ENCODE measurements at regions not wholly inside any gene's neighbourhood (a gene's known extent, or its start where the extent isn't known, plus 50 kb on each side); places are given as distances from the start of the nearest gene placed in this dataset.
"Not testable (repeated sequence)": the region's sequence is repeated elsewhere in the genome, so short reads cannot be mapped to it uniquely, and the experiment has no call there.

DNA sequence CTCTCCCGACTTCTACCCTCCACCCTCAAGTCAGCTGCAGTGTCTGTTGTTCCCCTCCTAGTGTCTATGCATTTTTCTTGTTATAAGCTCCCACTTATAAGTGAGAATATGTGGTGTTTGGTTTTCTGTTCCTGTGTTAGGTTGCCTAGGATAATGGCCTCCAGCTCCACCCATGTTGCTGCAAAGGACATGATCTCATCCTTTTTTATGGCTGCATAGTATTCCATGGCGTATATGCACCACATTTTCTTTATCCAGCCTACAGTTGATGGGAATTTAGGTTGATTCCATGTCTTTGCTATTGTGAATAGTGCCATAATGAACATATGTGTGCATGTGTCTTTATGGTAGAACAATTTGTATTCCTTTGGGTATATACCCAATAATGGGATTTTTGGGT is 80.7 kb downstream of the SPTSSA start:
- not testable (repeated sequence) for DNase-seq

DNA sequence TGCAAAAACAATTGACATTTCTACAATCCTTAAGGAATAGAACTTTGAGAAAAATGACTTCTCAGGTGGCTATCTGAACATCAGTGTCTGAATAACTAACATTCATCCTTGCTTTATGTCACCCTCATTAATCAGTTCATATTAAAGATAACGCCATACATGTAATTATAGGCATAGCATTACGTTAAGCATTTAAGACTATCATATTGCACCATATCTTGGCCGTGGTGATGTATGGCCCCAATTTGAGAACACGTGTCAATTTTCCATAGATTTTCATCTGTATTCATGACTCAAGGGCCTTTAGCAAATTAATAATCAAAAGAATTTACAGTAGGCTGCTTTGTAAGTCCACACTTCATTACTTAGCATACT is 81.6 kb downstream of the SPTSSA start:
- no peak for DNase-seq

DNA sequence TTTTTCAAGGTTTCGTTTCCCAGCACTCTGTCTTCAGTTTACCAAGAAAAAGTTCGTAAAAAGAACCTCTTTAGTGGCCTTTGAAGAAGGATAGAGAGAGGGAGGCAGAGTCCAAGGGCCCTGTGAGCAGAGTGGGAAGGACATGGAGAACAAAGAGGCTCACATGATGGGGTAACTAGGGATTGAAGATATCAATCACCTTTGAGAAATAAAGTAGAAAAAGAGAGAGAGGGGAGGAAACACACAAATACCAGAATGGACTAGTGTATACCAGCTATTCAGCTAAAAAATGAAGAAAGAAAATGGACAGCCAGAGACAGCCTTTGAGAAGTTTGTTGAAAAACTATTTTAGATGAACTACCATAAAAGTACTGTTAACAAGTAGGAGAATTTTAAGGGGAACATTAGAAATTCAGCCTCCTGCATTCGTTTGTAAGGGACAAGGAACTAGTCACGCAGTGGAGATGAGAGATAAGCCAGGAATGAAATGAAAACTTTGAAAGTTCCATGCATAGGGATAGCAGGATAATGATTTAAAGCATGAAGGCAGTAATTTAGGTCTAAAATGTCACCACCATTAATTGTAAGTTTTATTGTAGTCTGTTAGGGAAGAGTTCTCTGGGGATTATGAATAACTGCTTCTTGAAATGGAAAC is 82.1 kb downstream of the SPTSSA start:
- DNase-seq: no peak

DNA sequence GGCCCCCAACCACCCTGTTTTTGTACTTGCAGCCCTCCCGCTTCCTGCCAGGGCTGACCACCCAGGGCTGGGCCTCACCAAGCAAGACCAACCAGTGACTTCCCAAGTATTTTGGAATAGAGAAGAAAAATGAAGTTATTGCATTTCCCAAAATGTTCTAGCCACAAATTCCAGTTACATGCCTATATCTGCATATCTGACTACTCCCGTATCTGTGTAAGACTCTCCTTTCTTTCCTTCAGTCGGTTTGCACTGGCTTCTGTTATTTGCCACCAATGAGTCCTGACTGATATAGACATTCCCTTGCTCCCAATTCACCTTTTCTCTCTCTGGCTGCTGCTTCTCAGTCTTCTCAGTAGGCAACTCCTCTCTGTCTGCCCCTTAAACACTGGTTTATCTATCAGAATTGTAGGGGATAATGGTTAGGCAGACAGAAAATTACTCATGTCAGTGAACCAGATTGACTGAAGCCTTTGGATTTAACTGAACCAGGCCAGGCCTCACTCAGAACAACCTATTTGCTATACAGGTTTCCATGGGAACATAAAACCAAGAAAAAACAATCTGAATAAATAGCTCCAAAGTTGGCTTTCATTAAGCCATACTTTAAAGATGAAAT is 85.3 kb downstream of the SPTSSA start:
- no peak for DNase-seq

DNA sequence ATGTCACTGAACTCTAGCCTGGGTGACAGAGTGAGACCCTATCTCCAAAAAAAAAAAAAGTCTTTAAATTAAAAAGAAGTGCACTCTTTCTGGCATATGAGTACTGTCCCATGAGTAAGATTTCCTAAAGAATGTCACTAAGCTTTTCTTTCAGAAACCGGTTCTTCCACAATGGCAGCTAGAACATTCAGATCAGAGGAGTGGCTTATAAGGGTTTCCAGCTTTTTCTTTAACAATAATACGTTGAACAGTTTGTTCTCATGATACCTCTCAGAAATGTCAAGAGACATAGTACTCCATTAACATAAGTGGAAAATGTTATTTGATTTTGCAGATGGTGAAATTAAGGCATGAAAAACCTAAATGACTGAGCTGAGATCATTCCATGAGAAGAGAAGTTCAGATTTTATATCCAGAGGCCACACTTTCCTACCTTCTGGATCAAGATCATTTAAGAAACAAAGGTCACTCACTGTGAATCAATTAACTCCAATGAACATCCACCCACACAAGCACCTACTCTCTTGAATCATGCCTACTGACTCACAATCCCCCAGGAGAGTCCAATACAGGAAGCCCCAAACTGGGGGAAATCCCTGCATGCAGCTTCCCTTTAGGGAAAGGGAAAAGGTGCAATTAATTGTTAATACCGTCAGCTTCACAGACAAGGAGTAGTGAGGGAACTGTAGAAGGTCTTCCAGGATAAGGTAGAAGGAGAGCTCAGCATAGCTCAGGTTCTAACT is 86.9 kb downstream of the SPTSSA start:
- no peak for DNase-seq

DNA sequence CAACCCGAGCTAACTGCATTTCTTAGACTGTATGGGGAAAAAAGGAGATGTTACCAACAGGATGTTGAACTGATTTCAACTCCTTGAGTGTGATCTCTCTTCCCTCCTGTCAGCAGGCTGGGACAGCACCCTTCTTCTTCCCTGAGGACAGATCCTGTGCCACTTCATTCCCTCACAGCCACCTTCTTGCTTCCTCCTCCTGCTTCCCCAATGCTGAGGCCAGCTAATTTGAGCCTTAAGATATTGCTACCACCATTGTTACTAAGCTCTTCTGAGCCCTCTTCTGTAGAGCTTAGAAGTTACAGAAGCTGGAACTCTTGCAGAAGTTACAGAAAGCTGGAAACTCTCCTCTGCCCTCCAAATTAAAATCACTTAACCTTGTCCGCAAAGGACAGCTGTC is 88.8 kb downstream of the SPTSSA start:
- no peak for DNase-seq

DNA sequence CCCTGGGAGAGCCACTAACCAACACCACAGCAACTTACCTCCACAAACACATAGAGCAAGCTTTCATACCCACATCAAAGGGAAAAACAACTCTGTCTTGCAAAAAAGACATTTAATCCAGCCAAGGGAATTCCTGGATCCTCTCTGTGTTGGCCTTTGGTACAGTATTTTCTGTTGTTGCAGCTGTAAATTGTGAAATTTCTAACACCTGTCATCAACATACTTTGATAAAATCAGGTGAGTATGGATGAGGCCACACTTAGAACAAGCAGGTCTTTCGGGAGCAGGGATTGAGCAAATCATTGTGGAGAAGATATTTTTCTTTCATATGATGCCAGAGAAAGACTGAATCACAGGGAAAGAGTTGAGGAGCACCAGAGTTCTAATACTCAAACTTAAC is 89.3 kb downstream of the SPTSSA start:
- no peak for DNase-seq

DNA sequence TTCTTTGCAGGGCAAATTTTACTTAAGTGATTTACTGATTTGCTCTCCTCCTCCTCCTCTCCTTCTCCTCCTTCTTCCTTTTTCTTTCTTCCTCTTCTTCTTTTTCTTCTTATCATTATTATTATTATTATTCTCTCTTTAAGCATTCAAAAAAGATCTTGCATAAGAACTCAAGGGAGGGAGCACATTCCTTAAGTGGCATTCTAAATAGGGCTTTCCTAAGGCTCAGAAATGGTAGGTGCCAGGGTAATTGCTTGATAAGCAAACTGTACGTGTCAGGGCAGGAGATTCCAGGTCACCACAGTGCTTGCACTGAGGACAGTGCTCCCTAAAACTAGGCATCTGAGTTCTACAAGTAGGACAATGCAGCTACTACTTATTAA is 92.4 kb downstream of the SPTSSA start:
- DNase-seq: no peak

DNA sequence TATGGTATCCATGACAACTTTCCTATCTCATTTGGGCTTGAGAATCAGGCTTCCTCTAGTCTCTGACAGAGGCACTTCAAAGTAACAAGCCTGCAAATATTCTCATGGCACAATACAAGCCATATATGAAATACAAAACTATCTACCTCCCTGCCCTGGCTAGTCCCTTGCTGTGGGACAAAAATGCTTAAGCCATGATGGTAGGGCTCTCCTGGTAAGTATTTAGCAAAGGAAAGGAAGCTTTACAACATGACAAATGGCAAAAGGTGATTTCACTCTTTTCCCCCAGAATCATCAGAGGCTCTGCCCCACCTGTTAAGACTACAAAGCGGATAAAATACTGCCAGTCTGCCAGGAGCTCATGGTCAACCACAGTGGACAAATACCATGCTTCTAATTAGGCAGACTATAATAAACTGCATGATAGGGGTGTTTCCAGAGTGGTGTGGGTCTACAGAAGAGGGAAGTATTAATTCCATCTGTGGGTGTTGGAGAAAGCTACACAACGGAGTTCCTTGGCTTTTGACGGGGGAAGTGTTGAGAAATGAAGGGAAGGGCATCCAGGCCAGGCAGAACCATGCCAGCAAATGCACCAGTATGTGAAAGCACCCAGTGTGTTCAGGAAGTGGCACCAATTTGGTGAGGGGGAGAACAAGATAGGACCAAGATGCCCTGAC is 92.9 kb downstream of the SPTSSA start:
- no peak for DNase-seq

DNA sequence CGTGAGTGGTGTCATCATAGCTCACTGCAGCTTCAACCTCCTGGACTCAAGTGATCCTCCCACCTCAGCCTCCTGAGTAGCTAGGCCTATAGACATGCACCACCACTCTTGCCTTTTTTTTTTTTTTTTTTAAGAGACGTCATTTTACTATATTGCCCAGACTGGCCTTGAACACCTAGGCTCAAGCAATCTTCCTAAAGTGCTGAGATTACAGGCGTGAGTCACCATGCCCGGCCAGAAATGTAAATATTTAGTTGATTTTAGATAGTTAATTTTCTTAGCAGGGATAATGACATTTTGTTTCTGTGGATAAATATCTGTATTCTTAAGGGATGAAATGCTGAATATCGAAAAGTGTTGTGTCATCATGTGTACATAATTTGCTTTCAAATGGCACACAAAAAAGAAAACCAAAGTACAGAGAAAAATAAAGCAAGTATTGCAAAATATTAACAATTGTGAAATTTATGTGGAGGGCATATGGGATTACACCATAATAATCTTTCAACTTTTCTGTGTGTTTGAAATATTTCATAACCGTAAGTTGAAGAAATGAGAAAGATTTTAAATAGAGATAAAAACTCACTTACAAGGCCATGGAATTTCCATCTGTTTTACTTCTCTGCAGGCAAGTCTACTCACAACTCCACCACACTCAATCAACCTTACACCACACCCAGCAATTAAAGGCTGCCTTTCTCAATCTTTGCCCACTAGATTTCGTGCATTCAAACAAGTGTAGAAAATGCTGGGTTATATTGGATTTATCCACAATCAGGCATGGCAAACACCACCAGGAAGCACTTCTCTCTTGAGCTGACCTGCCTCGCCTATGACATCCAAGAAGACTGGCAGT is 93.7 kb downstream of the SPTSSA start:
- DNase-seq: no peak

DNA sequence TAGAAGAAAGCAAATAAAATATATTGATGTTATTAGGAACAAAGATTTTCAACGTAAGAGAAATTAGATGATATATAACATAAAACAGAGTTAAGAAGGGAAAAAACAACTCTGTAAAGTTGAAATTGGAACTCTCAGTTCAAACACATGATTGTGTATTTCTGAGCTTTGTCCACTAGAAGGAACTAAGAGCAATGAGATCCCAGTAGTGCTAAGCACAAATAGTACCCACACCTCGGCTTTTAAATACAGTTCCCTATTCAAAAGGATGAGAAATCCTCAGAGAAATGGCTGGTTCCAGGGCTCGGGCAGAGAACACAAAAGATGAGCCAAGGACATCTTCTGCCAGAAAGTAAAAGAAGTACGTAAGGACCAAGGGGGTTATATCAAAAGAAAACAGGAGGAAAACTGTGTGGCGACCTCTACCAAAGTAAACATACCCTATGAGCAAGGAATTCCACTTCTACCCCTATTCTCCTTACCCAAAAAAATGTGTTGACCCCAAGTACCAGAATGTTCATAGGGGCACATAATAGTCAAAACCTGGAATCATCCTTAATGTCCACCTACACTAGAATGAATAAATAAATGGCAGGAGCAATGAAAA is 96.6 kb downstream of the SPTSSA start:
- DNase-seq: no peak

DNA sequence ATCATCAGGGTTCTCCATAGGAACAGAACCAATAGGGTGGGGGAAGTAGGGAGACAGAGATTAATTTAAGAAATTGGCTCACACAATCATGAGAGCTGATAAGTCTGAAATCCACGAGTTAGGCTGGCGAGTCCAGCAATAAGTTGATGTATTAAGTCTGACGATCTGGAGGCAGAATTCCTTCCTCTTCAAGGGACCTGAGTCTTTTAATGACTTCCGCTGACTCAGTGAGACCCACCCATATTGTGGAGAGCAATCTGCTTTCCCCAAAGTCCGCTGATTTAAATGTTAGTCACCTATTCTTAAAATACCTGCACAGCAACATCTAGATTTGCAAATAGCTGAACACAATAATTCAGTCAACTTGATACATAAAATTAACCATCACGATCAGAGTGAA is 97.8 kb downstream of the SPTSSA start:
- no peak for DNase-seq

DNA sequence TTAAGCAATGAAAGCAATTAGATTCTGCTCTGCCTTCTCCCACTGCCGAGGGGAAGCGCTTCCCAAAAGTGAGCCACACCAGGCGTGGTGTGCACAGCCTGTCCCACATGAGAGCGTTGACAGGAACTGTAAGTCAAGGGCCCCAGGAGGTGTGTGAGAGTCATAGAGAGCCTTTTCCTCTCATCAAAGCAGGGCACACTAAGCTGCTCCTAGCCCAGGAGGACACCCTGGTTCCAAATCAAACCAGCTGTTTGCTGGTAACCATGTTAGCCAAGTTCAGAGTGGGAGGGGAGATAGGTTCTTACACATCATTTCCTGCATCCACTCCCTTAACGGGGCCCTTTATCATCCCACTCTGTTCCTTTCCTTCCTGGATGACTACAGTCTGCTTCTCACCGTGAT is 98.3 kb downstream of the SPTSSA start:
- DNase-seq: no peak

DNA sequence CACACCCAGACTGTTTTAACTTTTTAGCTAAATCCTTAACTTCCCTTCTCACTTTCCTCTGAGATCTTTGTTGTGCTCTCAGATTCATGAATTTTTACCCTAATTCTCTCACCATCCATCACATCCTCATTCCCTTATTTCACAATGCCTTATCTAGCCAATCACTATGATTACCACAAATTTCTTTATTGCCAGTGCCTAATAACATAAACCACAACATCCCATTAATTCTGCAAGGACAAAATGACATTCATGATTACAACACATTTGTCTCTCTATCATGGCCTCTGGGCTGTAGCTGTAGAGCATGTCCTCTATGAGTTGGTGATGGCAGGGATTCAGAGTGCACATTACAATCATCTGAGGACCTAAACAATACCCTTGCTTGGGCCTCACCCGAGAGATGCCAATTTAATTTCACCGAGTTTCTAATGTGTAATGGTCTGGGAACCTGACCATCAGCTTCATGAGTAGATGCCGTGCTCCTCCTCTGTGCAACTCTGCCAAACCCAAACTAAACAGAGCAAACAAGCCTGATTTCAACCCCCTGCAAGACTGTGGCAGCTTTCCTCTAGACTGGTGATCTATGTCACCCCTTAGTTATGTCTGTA is 99.3 kb downstream of the SPTSSA start:
- no peak for DNase-seq

DNA sequence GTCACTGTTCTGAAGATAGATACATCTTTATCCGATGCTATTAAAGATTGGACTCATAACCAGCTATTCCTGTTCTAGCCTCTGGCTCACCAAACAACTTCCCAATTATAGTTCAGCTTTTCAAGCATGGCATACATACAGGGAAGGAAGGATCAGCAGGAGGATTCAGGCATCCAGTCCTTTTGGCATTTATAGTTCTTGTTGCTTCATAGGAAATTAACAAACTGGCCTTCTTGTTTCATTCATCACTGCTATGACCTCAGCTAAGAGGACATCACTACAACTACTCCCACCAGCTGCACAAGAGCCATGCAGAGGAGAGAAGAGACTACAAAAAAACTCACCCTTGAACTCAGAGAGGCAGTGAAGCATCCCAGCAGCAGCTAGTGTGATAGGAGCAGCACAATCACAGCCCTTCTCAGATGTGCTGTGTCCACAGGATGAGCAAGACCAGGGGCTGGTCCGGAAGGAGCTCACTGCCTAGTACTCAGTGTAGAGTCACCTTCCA is 100.5 kb downstream of the SPTSSA start:
- no peak for DNase-seq

DNA sequence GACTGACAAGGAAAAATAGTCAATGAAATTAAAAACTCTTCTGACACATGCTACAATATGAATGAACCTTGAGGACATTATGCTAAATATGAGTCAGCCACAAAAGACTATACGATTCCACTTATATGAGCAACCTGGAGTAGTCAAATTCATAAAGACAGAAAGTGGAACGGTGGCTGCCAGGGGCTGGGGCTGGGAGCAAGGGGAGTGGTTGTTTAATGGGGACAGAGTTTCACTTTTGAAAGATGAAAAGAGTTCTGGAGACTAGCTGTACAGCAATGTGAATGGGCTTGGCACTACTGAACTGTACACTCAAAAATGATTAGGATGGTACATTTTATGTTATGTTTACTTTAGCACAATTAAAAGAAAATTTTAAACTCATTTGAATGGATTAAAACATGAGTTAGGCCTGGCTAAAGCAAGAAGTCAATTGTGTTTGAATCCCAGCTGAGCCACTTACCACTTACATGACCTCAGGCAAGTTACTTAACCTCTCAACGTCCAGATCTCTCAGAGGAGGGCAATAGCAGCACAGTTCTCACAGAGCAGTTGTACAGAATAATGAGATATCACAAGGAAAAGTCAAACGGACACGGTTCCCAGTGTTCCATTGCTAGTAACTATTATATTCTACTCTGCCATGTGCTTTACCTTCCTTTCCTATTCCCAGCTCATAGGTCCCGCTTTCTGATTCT is 102.5 kb downstream of the SPTSSA start:
- DNase-seq: no peak

DNA sequence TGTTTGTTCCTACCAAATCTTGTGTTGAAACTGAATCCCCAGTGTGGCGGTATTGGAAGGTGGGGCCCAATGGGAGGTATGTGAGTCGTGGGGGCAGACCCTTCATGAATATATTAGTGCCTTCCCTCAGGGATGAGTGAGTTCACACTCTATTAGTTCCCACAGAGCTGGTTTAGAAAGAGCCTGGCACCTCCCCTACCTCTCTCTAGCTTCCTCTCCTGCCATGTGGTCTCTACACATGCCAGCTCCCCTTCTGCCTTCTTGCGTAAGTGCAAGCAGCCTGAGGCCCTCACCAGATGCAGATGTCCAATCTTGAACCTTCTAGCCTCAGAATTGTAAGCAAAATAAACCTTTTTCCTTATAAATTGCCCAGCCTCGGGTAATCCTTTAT is 105.8 kb downstream of the SPTSSA start:
- DNase-seq: no peak

DNA sequence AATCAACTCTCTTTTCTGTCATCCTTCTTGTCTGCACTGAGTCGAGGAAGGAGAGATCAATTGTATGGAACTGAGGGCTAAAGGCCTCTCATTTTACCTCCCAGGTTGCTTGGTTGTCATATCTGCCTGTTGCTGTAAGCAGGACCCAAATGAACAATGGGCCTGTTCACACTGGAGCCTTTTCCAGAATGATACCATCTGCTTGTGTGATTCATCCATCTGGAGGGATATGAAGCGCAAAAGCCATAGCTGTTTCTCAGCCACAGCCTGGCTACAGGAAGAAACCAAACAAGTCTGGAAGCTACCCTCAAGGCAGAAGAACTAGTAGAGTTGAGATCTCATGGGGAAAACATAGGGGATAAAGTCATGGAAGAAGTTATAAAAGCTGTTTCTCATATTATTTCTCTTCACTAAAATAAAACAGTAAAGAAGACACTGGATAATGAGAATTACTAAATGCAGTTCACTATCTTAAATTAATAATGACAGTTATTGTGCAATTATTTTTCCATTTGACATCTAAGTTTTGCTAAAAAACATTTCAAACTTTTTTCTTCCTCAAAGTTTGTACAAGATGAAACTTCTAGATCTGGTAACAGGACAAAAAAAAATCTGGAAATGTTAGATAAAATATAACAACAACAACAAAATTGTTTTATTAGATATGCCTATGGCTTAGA is 106.3 kb downstream of the SPTSSA start:
- DNase-seq: no peak

DNA sequence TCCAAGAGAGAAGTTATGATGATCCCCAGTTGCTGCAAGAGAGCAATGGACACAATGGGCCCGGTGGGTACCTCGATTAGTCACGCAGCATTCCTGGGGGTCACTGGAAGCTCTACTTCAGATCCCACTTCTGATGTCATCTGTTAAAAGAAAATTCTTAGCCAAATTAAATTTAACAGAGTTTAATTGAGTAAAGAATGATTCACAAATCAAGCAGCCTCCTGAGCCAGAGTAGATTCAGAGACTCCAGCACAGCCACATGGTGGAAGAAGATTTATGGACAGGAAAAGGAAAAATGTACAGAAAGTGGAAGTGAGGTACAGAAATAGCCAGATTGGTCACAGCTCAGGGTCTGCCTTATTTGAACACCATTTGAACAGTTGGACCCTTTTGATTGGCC is 107.5 kb downstream of the SPTSSA start:
- no peak for DNase-seq

DNA sequence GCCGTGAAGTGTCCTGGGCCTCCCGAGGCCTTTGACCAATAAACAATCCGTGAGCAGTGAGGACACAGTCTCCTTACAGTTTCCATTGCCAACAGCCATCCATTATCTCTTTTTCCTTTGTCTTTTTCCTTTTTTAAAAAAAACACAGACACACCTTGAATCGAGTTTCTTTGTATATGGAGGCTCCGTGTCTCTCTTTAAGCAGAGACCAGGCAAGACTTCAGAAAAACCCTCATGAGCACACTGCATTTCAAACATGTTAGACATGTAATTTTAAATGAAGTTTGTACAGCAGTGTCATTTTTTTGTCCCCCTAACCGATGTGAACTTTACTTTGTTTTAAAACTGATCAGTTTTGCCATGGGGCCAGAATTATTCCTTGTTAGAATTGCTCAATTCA is 111.1 kb downstream of the SPTSSA start:
- no peak for DNase-seq

DNA sequence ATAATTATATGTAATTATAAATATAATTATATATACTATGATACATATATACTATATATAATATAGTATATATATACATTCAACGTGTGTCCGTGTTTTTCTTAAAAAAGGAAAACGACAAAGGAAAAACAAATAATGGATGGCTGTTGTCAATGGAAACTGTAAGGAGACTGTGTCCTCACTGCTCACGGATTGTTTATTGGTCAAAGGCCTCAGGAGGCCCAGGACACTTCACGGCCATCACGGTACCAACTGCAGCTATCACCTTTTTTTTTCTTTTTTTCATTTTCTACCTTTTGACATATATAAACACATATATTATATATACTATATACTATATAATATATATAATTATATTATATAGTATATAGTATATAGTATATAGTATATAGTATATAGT is 113.4 kb downstream of the SPTSSA start:
- no peak for DNase-seq

All from T-helper 9 cell (primary cell).